Thoracic aorta (tissue), 2 donors: ENCODE measurements at regions not wholly inside any gene's neighbourhood (a gene's known extent, or its start where the extent isn't known, plus 50 kb on each side); places are given as distances from the start of the nearest gene placed in this dataset.

ENCODE experiments used
- ATAC-seq: fragments of 150-250 bp; one replicate; pipeline ENCODE4 v1.8.0; 2017; ENCODE audit warnings: low read depth; ENCODE audit not compliant: insufficient number of reproducible peaks, low FRiP score
- DNase-seq: peaks from one replicate; pipeline ENCODE4 v3.0.0-alpha.2; 2020; ENCODE audit warnings: low spot score
- H3K27ac ChIP-seq, 2 donors: fragments of 200-600 bp; sonication (generic); 1 replicate in 1 of 2; 2 replicates in 1 of 2; pipeline ENCODE4 v1.5.1; 2016; ENCODE audit warnings: mild to moderate bottlenecking in 2 of 2, moderate library complexity in 2 of 2
- H3K27me3 ChIP-seq: fragments of 200-600 bp; sonication (generic); replicated peaks from 2 replicates; pipeline ENCODE4 v1.6.0; 2016; ENCODE audit warnings: mild to moderate bottlenecking; ENCODE audit not compliant: insufficient read depth
- H3K36me3 ChIP-seq: fragments of 200-600 bp; sonication (generic); one replicate; pipeline ENCODE4 v1.5.1; 2016
- H3K4me1 ChIP-seq, 2 donors: fragments of 200-600 bp; sonication (generic); 1 replicate in 1 of 2; 2 replicates in 1 of 2; pipeline versions ENCODE4 v1.5.1 to v1.6.0; 2016; ENCODE audit warnings: low read depth in 2 of 2, mild to moderate bottlenecking in 1 of 2; ENCODE audit not compliant: control insufficient read depth in 1 of 2
- H3K4me3 ChIP-seq: fragments of 200-600 bp; sonication (generic); 2 replicates; pipeline ENCODE4 v1.5.1; 2016; ENCODE audit warnings: mild to moderate bottlenecking
- H3K9me3 ChIP-seq: fragments of 200-600 bp; sonication (generic); 2 replicates; pipeline ENCODE4 v1.5.1; 2016
- CTCF ChIP-seq: fragments of 200-600 bp; sonication (generic); IDR thresholded peaks from one replicate; pipeline ENCODE4 v1.5.1; 2019; ENCODE audit warnings: antibody characterized with exemption

- H3K4me3 ChIP-seq = no peak overlapping the region
- no peak for TF ChIP-seq CTCF
- no peak for DNase-seq
- no peak for ATAC-seq
- H3K9me3 ChIP-seq = no peaks in the 10 kb centered on the region
- H3K4me1 ChIP-seq = peaks cover 5 to 13% of the 10 kb centered on the region in 2 donors
- H3K36me3 ChIP-seq = no peaks in the 10 kb centered on the region
- H3K27ac ChIP-seq = no peak overlapping the region
- no peaks in the 10 kb centered on the region for H3K27me3 ChIP-seq
Observed at GRCh38 chr10:28374036-28374435, 71.2 kb upstream of the MPP7 start.

- ATAC-seq (no peak), DNase-seq (no peak)
- no peaks in the 10 kb centered on the region for H3K27me3 ChIP-seq
- H3K27ac ChIP-seq = peak overlapping the region in 1 of 2 donors; percentile 34
- H3K9me3 ChIP-seq = no peaks in the 10 kb centered on the region
- peaks cover 5 to 18% of the 10 kb centered on the region in 2 donors for H3K4me1 ChIP-seq
- no peak overlapping the region for H3K4me3 ChIP-seq
- H3K36me3 ChIP-seq = no peaks in the 10 kb centered on the region
- TF ChIP-seq CTCF = no peak
Observed at GRCh38 chr10:28375399-28376354, 72.8 kb upstream of the MPP7 start.

GRCh38 chr10:28378986-28379585 is 76.2 kb upstream of the MPP7 start:
- peaks cover 10 to 23% of the 10 kb centered on the region in 2 donors for H3K4me1 ChIP-seq
- no peak for DNase-seq
- H3K27me3 ChIP-seq = no peaks in the 10 kb centered on the region
- H3K9me3 ChIP-seq = no peaks in the 10 kb centered on the region
- H3K4me3 ChIP-seq = no peak overlapping the region
- peak overlapping the region; percentile 53 to 65 for H3K27ac ChIP-seq
- TF ChIP-seq CTCF = no peak
- no peak for ATAC-seq
- no peaks in the 10 kb centered on the region for H3K36me3 ChIP-seq

GRCh38 chr10:28381466-28381865 is 78.6 kb upstream of the MPP7 start:
- Histone ChIP-seq H3K4me1 (peaks cover 5 to 16% of the 10 kb centered on the region in 2 donors), H3K27ac (peak overlapping the region in 1 of 2 donors; percentile 42), H3K36me3 (no peaks in the 10 kb centered on the region), H3K27me3 (no peaks in the 10 kb centered on the region), H3K4me3 (no peak overlapping the region), H3K9me3 (no peaks in the 10 kb centered on the region)
- ATAC-seq (no peak), DNase-seq (no peak)
- no peak for TF ChIP-seq CTCF

- Histone ChIP-seq H3K4me1 (peaks cover 5 to 16% of the 10 kb centered on the region in 2 donors), H3K27me3 (no peaks in the 10 kb centered on the region), H3K36me3 (no peaks in the 10 kb centered on the region), H3K9me3 (no peaks in the 10 kb centered on the region), H3K27ac (peak overlapping the region in 1 of 2 donors; percentile 42), H3K4me3 (no peak overlapping the region)
- peak; percentile 78 for DNase-seq
- ATAC-seq = peak; percentile 90
- peak; percentile 96 for TF ChIP-seq CTCF
Observed at GRCh38 chr10:28381903-28382347, 79.1 kb upstream of the MPP7 start.
